T-cell (primary cell): ENCODE measurements at regions not wholly inside any gene's neighbourhood (a gene's known extent, or its start where the extent isn't known, plus 50 kb on each side); places are given as distances from the start of the nearest gene placed in this dataset.

ENCODE experiments used
- ATAC-seq, 4 experiments: fragments of 200-7000 bp in 3 of 4; fragments of 150-1000 bp in 1 of 4; cut with Tn5 transposase; replicated peaks in 1 of 4; 1 replicate in 3 of 4; 2 replicates in 1 of 4; pipeline ENCODE4 v1.10.0; 2021; ENCODE audit warnings: moderate library complexity in 3 of 4, mild to moderate bottlenecking in 2 of 4, moderate number of reproducible peaks in 1 of 4
- CTCF ChIA-PET, 2 donors: fragments of 300-600 bp; sonication (Branson Sonifier 250); formaldehyde crosslinking; loops; one replicate each; lab custom pipeline; 2022; ENCODE audit warnings: antibody characterized with exemption in 2 of 2; lab: Charles Lee
- POLR2A ChIA-PET, 2 donors: fragments of 300-600 bp; sonication (Branson Sonifier 250); formaldehyde crosslinking; loops; one replicate each; lab custom pipeline; 2022; ENCODE audit warnings: antibody characterized with exemption in 2 of 2; lab: Charles Lee
- DNase-seq, 35 experiments: peaks; one replicate each; pipeline versions ENCODE4 v3.0.0 to v3.0.0-alpha.2; 2013 to 2023
- H3K27ac ChIP-seq: one replicate; pipeline ENCODE4 v1.5.1; 2013; ENCODE audit warnings: low read length
- H3K27me3 ChIP-seq, 2 experiments: replicated peaks in 1 of 2; 1 replicate in 1 of 2; 2 replicates in 1 of 2; pipeline versions ENCODE4 v1.6.1 to v1.7.0; 2013; ENCODE audit warnings: low read length in 1 of 2, mixed read lengths in 1 of 2; ENCODE audit not compliant: control insufficient read depth in 2 of 2, insufficient read depth in 2 of 2; ENCODE audit errors: extremely low read depth in 1 of 2
- H3K36me3 ChIP-seq, 2 donors: 1 replicate in 1 of 2; 2 replicates in 1 of 2; pipeline versions ENCODE4 v1.6.1 to v1.7.0; 2013; ENCODE audit warnings: low read length in 1 of 2; ENCODE audit not compliant: control insufficient read depth in 2 of 2, insufficient read depth in 1 of 2; ENCODE audit errors: extremely low read depth in 1 of 2
- H3K4me1 ChIP-seq, 2 experiments: 1 replicate in 1 of 2; 2 replicates in 1 of 2; pipeline versions ENCODE4 v1.6.1 to v1.7.0; 2013; ENCODE audit warnings: low read length in 2 of 2, mixed read lengths in 1 of 2; ENCODE audit not compliant: insufficient read depth in 2 of 2, control insufficient read depth in 1 of 2; ENCODE audit errors: extremely low read depth in 1 of 2
- H3K4me3 ChIP-seq, 2 donors: 1 replicate in 1 of 2; 2 replicates in 1 of 2; pipeline versions ENCODE4 v1.5.1 to v1.7.0; 2013; ENCODE audit warnings: mild to moderate bottlenecking in 2 of 2, low read length in 1 of 2, moderate library complexity in 1 of 2; ENCODE audit not compliant: control insufficient read depth in 1 of 2; ENCODE audit errors: extremely low read depth in 1 of 2
- H3K9me3 ChIP-seq: 2 replicates; pipeline ENCODE4 v1.7.0; 2013
- H3K27ac Mint-ChIP-seq, 2 donors: one replicate each; pipeline ENCODE4 v1.8.0; 2020 to 2021; ENCODE audit warnings: mild to moderate bottlenecking in 2 of 2, mixed read lengths in 2 of 2
- H3K27me3 Mint-ChIP-seq, 2 donors: one replicate each; pipeline ENCODE4 v1.8.0; 2021 to 2022; ENCODE audit warnings: mixed read lengths in 2 of 2
- H3K36me3 Mint-ChIP-seq: one replicate; pipeline ENCODE4 v1.8.0; 2021; ENCODE audit warnings: mixed read lengths
- H3K4me1 Mint-ChIP-seq, 3 donors: one replicate each; pipeline ENCODE4 v1.8.0; 2020 to 2022; ENCODE audit warnings: mixed read lengths in 3 of 3, mild to moderate bottlenecking in 1 of 3
- H3K4me3 Mint-ChIP-seq, 3 donors: one replicate each; pipeline ENCODE4 v1.8.0; 2020 to 2022; ENCODE audit warnings: mild to moderate bottlenecking in 3 of 3, mixed read lengths in 3 of 3, moderate library complexity in 3 of 3
- H3K9me3 Mint-ChIP-seq, 3 donors: one replicate each; pipeline ENCODE4 v1.8.0; 2020 to 2022; ENCODE audit warnings: mixed read lengths in 3 of 3
- WGBS: methylation state at CpG from one replicate; pipeline ENCODE4 v1.1.5; 2013; ENCODE audit warnings: missing lambda C conversion rate; ENCODE audit not compliant: insufficient coverage; 5-methylcytosine and 5-hydroxymethylcytosine counted together

GRCh38 chr6:87929843-87930288, 117.8 kb upstream of the SPACA1 start:
- Mint-ChIP-seq H3K27me3 (peaks cover 0 to 3% of the 10 kb centered on the region in 2 donors), H3K27ac (no peak overlapping the region)

GRCh38 chr6:87926687-87927086, 121.0 kb upstream of the SPACA1 start:
- Histone ChIP-seq H3K27ac (no peak overlapping the region), H3K9me3 (no peaks in the 10 kb centered on the region), H3K4me3 (no peak overlapping the region), H3K4me1 (peaks cover 0 to 27% of the 10 kb centered on the region in 2 experiments), H3K27me3 (no peaks in the 10 kb centered on the region), H3K36me3 (no peaks in the 10 kb centered on the region)
- WGBS: 100% methylated on average over 1 of the region's 2 CpGs
- CTCF ChIA-PET: interaction anchor here in 1 of 2 donors (0.6 kb wide), 1 partner anchor 943 kb away, joined by 6 read pairs; no protein-coding TSS in a partner anchor
- no peak overlapping the region for H3K4me3 Mint-ChIP-seq
- H3K27ac Mint-ChIP-seq: no peak overlapping the region
- H3K9me3 Mint-ChIP-seq: no peaks in the 10 kb centered on the region
- DNase-seq (no peak), ATAC-seq (no peak)
- peaks cover 0 to 32% (median 6%) of the 10 kb centered on the region in 3 donors for H3K4me1 Mint-ChIP-seq
- H3K36me3 Mint-ChIP-seq: no peaks in the 10 kb centered on the region
- H3K27me3 Mint-ChIP-seq: no peaks in the 10 kb centered on the region
- POLR2A ChIA-PET: no interaction called here

More at GRCh38 chr6:87929843-87930288, 117.8 kb upstream of the SPACA1 start:
- CTCF ChIA-PET: interaction anchor here (0.5 to 3.7 kb wide), 12 partner anchors 12 to 1181 kb away, joined by 3 to 41 read pairs (median 4); no protein-coding TSS in a partner anchor
- DNase-seq: peak; percentile 4 to 69 (median 39)
- Histone ChIP-seq H3K36me3 (no peaks in the 10 kb centered on the region), H3K4me3 (no peak overlapping the region), H3K27me3 (no peaks in the 10 kb centered on the region), H3K4me1 (peaks cover 0 to 14% of the 10 kb centered on the region in 2 experiments), H3K27ac (no peak overlapping the region), H3K9me3 (no peaks in the 10 kb centered on the region)
- H3K4me1 Mint-ChIP-seq: peaks cover 0 to 14% (median 6%) of the 10 kb centered on the region in 3 donors
- no peaks in the 10 kb centered on the region for H3K36me3 Mint-ChIP-seq
- 52% methylated on average over 4 of the region's 6 CpGs for WGBS
- H3K9me3 Mint-ChIP-seq: no peaks in the 10 kb centered on the region
- POLR2A ChIA-PET: no interaction called here
- no peak overlapping the region for H3K4me3 Mint-ChIP-seq
- ATAC-seq: peak in 3 of 4 experiments; percentile 61 to 75 (median 64)

GRCh38 chr6:87926072-87926471, 121.6 kb upstream of the SPACA1 start:
- Histone ChIP-seq H3K9me3 (no peaks in the 10 kb centered on the region), H3K4me1 (peaks cover 0 to 27% of the 10 kb centered on the region in 2 experiments), H3K36me3 (no peaks in the 10 kb centered on the region), H3K27ac (no peak overlapping the region), H3K4me3 (no peak overlapping the region), H3K27me3 (no peaks in the 10 kb centered on the region)
- Mint-ChIP-seq H3K4me1 (peaks cover 0 to 32% (median 6%) of the 10 kb centered on the region in 3 donors), H3K36me3 (no peaks in the 10 kb centered on the region), H3K9me3 (no peaks in the 10 kb centered on the region), H3K27me3 (peaks cover 0 to 2% of the 10 kb centered on the region in 2 donors), H3K27ac (no peak overlapping the region), H3K4me3 (no peak overlapping the region)
- 80% methylated on average over 1 of the region's 6 CpGs for WGBS
- DNase-seq: no peak
- no peak for ATAC-seq
- POLR2A ChIA-PET: no interaction called here
- CTCF ChIA-PET: interaction anchor here (0.6 to 1.3 kb wide), 2 partner anchors 94 to 944 kb away, joined by 3 to 6 read pairs; no protein-coding TSS in a partner anchor

- ATAC-seq (peak in 1 of 4 experiments; percentile 36), DNase-seq (peak in 23 of 35 experiments; percentile 1 to 51 (median 14))
- CTCF ChIA-PET: interaction anchor here in 1 of 2 donors (1.3 kb wide), 1 partner anchor 93 kb away, joined by 3 read pairs; no protein-coding TSS in a partner anchor
- H3K27me3 Mint-ChIP-seq: peaks cover 4 to 8% of the 10 kb centered on the region in 2 donors
- peaks cover 0 to 34% (median 6%) of the 10 kb centered on the region in 3 donors for H3K4me1 Mint-ChIP-seq
- peaks cover 0 to 27% of the 10 kb centered on the region in 2 experiments for H3K4me1 ChIP-seq
- H3K9me3 Mint-ChIP-seq: no peaks in the 10 kb centered on the region
- H3K4me3 Mint-ChIP-seq: no peak overlapping the region
- no peak overlapping the region for H3K27ac ChIP-seq
- H3K4me3 ChIP-seq: no peak overlapping the region
- H3K36me3 ChIP-seq: no peaks in the 10 kb centered on the region
- H3K27ac Mint-ChIP-seq: no peak overlapping the region
- H3K9me3 ChIP-seq: no peaks in the 10 kb centered on the region
- no peaks in the 10 kb centered on the region for H3K36me3 Mint-ChIP-seq
- no peaks in the 10 kb centered on the region for H3K27me3 ChIP-seq
- POLR2A ChIA-PET: no interaction called here
- 20% methylated on average over 5 of the region's 7 CpGs for WGBS
Measured at GRCh38 chr6:87925373-87926060, 122.1 kb upstream of the SPACA1 start.

GRCh38 chr6:87923389-87924050, 124.1 kb upstream of the SPACA1 start:
- Histone ChIP-seq H3K27ac (no peak overlapping the region), H3K27me3 (peaks cover 0 to 2% of the 10 kb centered on the region in 2 experiments), H3K36me3 (no peaks in the 10 kb centered on the region), H3K9me3 (no peaks in the 10 kb centered on the region), H3K4me3 (no peak overlapping the region), H3K4me1 (peaks cover 0 to 27% of the 10 kb centered on the region in 2 experiments)
- CTCF ChIA-PET: no interaction called here
- POLR2A ChIA-PET: no interaction called here
- no CpG with 5 or more reads among the region's 7 CpGs for WGBS
- peaks cover 9 to 14% of the 10 kb centered on the region in 2 donors for H3K27me3 Mint-ChIP-seq
- no peaks in the 10 kb centered on the region for H3K36me3 Mint-ChIP-seq
- H3K9me3 Mint-ChIP-seq: no peaks in the 10 kb centered on the region
- H3K4me3 Mint-ChIP-seq: no peak overlapping the region
- H3K4me1 Mint-ChIP-seq: peaks cover 0 to 28% (median 0%) of the 10 kb centered on the region in 3 donors
- no peak for ATAC-seq
- no peak overlapping the region for H3K27ac Mint-ChIP-seq
- no peak for DNase-seq

- no peak overlapping the region for H3K27ac Mint-ChIP-seq
- ATAC-seq (peak in 2 of 4 experiments; percentile 13 to 50), DNase-seq (peak in 3 of 35 experiments; percentile 3 to 22 (median 14))
- no peak overlapping the region for H3K4me3 Mint-ChIP-seq
- H3K36me3 Mint-ChIP-seq: no peaks in the 10 kb centered on the region
- Histone ChIP-seq H3K36me3 (no peaks in the 10 kb centered on the region), H3K9me3 (no peaks in the 10 kb centered on the region), H3K27ac (no peak overlapping the region), H3K4me3 (no peak overlapping the region), H3K27me3 (peaks cover 0 to 2% of the 10 kb centered on the region in 2 experiments), H3K4me1 (peaks cover 0 to 27% of the 10 kb centered on the region in 2 experiments)
- WGBS: 0% methylated on average over 1 of the region's 2 CpGs
- H3K9me3 Mint-ChIP-seq: no peaks in the 10 kb centered on the region
- H3K27me3 Mint-ChIP-seq: peaks cover 9 to 14% of the 10 kb centered on the region in 2 donors
- CTCF ChIA-PET: no interaction called here
- H3K4me1 Mint-ChIP-seq: peaks cover 0 to 28% (median 0%) of the 10 kb centered on the region in 3 donors
- POLR2A ChIA-PET: no interaction called here
Measured at GRCh38 chr6:87922947-87923330, 124.7 kb upstream of the SPACA1 start.
